Activated naive CD4-positive, alpha-beta T cell treated with anti-CD3 and anti-CD28 coated beads, Interleukin-2, amount 50 U/mL, for 72 hours (primary cell): ENCODE measurements at regions not wholly inside any gene's neighbourhood (a gene's known extent, or its start where the extent isn't known, plus 50 kb on each side); places are given as distances from the start of the nearest gene placed in this dataset.
"Not testable (repeated sequence)": the region's sequence is repeated elsewhere in the genome, so short reads cannot be mapped to it uniquely, and the experiment has no call there.

ENCODE experiments used
- ATAC-seq, 2 donors: fragments of 150-1000 bp; cut with Tn5 transposase; 2 replicates each; pipeline ENCODE4 v1.10.0; 2021; ENCODE audit warnings: mild to moderate bottlenecking in 2 of 2, moderate library complexity in 2 of 2
- DNase-seq, 2 donors: peaks; one replicate each; pipeline ENCODE4 v3.0.0; 2021 to 2022; ENCODE audit warnings: low spot score in 2 of 2
- H3K27ac Mint-ChIP-seq, 2 donors: one replicate each; pipeline ENCODE4 v1.8.0; 2022; ENCODE audit warnings: mild to moderate bottlenecking in 2 of 2, mixed read lengths in 2 of 2
- H3K36me3 Mint-ChIP-seq, 2 donors: one replicate each; pipeline ENCODE4 v1.8.0; 2022; ENCODE audit warnings: mixed read lengths in 2 of 2
- H3K9me3 Mint-ChIP-seq, 2 donors: one replicate each; pipeline ENCODE4 v1.8.0; 2022; ENCODE audit warnings: mixed read lengths in 2 of 2

DNA sequence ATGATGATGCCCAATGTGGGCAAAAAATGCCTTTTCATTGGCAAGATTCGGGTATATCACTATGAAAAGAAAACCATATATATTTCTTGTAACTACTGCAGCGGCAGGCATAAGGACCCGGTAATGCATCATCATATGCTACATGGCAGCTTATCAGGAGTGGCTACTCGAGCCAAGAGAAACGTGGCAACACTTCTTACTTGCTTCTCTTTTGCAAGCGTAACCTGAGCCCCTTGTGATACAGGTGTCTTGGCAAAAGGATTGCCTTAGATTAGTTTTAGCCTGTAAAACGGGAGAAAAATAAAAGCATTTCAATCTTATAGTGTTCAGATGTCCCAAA is 280.3 kb downstream of the SPRY1 start:
- Mint-ChIP-seq H3K9me3 (peaks cover 4 to 9% of the 10 kb centered on the region in 2 donors), H3K27ac (no peak overlapping the region)
- no peak for ATAC-seq

DNA sequence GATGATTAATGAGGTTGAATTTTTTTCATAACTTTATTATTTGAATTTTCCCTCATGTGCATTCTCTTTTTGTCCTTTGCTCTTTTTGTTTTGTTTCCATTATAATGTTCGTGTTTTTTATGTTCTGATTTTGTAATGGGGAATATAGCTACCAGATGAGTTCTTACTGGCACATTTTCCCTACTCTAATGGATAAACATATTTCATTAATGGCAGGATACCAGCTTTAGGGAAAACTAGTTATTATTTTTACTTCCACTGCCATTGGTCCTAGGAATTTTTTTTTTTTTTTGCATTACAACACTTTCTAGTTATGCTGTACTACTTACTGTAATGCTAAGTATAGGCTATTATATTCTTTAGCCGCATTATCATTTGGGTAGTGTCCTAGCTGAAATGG is 286.3 kb downstream of the SPRY1 start:
- no peak overlapping the region for H3K27ac Mint-ChIP-seq
- peaks cover 0 to 17% of the 10 kb centered on the region in 2 donors for H3K9me3 Mint-ChIP-seq
- ATAC-seq (no peak), DNase-seq (no peak)
- H3K36me3 Mint-ChIP-seq: peaks cover 0 to 9% of the 10 kb centered on the region in 2 donors

More for the DNA sequence above, 280.3 kb downstream of the SPRY1 start:
- H3K36me3 Mint-ChIP-seq: peaks cover 6 to 7% of the 10 kb centered on the region in 2 donors
- DNase-seq: no peak

DNA sequence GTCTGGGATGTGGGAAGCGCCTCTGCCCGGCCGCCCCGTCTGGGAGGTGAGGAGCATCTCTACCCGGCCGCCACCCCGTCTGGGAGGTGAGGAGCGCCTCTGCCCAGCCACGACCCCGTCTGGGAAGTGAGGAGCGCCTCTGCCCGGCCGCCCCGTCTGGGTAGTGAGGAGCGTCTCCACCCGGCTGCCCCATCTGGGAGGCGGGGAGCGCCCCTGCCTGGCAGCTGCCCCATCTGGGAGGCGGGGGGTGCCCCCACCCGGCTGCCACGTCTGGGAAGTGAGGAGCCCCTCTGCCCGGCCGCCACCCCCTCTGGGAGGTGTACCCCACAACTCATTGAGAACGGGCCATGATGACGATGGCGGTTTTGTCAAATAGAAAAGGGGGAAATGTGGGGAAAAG is 288.3 kb downstream of the SPRY1 start:
- DNase-seq, ATAC-seq, H3K27ac Mint-ChIP-seq: not testable (repeated sequence)
- H3K9me3 Mint-ChIP-seq: peaks cover 0 to 25% of the 10 kb centered on the region in 2 donors
- peaks cover 0 to 18% of the 10 kb centered on the region in 2 donors for H3K36me3 Mint-ChIP-seq

DNA sequence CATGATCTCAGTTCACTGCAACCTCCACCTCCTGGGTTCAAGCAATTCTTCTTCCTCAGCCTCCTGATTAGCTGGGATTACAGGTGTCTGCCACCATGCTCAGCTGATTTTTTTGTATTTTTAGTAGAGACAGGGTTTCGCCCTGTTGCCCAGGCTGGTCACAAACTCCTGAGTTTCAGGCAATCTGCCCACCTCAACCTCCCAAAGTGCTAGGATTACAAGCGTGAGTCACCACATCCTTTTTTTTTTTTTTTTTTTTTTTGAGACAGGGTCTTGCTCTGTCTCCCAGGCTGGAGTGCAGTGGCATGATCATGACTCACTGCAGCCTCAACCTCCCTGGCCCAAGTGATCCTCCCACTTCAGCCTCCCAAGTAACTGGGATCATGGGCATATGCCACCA is 298.9 kb downstream of the SPRY1 start:
- not testable (repeated sequence) for H3K36me3 Mint-ChIP-seq, H3K9me3 Mint-ChIP-seq, DNase-seq, H3K27ac Mint-ChIP-seq, ATAC-seq

DNA sequence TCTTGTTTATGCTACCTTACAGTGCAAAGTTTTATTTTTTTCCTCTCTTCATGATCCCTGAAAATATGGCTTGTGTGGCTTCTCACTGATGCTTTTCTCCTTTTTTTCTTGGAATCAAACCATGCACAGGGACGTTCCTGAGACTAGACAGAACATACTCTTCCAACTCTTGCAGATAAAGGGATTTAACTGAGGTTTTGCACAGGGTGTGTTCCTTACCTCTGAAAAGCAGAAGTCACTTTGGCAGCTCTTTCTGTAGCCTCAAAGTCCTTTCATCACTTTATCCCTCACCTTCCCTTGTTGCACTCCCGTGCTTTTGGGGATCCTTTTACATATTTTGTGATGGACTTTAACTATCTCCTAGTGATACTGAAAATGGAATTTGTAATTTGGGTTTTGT is 300.1 kb downstream of the SPRY1 start:
- Mint-ChIP-seq H3K27ac (no peak overlapping the region), H3K9me3 (no peaks in the 10 kb centered on the region)

DNA sequence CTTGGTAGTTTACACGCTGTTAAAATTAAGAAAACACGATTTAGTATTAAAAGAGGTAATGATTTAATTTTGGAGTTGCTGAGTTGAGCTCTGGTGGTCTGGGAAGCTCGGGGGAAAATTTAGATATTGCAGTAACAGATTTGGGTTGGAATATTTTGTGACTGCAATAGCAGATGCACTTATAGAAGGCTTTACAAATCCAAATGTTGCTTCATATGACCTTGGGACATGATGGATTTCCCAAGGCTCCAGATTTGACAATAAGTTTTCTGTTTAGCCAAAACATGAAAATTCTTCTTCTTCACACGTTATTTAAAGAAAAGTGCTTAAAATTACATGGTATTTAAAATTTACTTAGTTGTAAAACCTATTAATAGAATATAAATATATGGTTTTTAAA is 302.0 kb downstream of the SPRY1 start:
- DNase-seq: no peak
- H3K9me3 Mint-ChIP-seq: no peaks in the 10 kb centered on the region
- no peak for ATAC-seq
- no peaks in the 10 kb centered on the region for H3K36me3 Mint-ChIP-seq
- no peak overlapping the region for H3K27ac Mint-ChIP-seq

More for the DNA sequence above, 300.1 kb downstream of the SPRY1 start:
- ATAC-seq (no peak), DNase-seq (no peak)
- no peaks in the 10 kb centered on the region for H3K36me3 Mint-ChIP-seq

DNA sequence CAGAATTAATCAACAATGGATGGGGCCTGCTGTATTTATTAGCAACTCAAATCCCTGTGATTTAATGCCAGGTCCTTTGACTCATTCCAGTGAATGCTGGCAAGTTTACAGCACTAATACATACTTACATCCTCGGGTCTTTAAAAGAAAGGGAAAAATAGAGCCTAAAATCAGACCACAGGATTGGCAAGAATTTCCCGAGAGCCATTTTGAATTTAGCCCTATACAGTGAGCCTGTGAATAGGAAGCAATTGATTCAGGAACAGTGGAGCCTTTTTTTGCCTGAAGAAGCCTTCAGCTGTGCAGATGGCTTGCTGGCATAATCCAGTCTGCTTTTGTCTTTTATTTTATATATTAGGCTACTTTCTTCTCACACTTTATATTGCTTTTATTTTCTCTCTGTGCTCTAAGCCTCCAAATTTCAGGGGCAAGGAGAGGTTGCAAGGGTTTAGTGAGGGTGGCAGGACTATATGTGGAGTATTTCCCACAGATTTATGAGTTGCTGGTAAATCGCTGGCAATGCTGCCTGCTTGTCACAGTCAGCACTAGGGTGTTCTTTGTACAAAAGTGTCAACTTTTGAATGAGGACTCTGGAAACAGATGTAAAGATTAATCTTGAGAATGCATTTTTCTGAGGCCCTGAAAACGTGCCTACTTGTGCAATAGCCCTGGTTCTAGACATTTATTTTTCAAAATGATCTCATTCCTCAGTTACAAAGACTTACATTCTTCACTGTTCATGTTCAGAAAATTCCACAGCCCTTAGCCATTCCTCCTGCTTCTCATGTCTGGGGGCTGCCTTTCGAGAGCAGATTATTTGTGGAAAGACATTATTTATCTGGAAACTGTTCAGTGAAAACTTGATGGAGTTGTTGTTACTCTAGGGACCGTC is 303.5 kb downstream of the SPRY1 start:
- H3K9me3 Mint-ChIP-seq: no peaks in the 10 kb centered on the region
- no peak overlapping the region for H3K27ac Mint-ChIP-seq
- no peak for ATAC-seq
- H3K36me3 Mint-ChIP-seq: no peaks in the 10 kb centered on the region
- no peak for DNase-seq

DNA sequence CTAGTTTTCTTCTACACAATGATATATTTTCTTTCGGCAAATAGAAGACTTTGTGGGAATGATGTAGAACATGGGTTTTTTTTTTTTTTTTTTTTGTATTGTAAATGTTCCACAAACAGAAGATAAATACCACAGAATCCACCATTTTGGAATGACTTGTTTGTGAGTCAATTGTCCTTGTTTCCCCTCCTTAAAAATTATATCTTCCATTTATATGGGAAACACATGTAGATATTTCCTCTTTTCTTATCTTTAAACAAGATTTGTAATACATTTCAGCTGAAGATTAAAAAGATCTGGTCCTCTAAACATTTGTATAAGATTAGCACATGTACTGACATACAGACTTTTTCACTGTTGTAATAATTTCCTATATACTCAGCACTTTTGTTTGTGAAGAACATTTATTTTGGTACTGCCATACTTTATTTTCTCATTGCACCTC is 304.6 kb downstream of the SPRY1 start:
- ATAC-seq: no peak
- no peaks in the 10 kb centered on the region for H3K9me3 Mint-ChIP-seq
- no peaks in the 10 kb centered on the region for H3K36me3 Mint-ChIP-seq
- DNase-seq: no peak
- H3K27ac Mint-ChIP-seq: no peak overlapping the region

DNA sequence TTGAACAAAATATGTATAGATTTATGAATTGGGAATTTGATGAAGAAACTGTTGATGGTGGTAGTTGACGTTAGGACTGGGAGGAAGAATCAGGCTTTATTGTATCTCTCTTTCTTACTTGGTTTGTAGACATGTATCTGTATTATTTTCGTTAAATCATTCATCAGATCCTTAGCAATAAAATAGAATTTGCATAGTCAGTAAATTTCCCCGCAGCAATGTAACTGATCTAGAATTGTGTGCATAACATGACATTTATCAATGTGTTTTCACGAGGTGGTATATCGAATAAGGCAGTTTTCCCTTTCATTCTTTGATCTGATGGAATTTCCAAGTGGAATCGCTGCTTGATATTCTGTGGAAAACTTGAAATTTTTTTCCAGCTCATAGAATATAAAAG is 308.8 kb downstream of the SPRY1 start:
- no peak overlapping the region for H3K27ac Mint-ChIP-seq
- DNase-seq (no peak), ATAC-seq (no peak)
- peaks cover 0 to 13% of the 10 kb centered on the region in 2 donors for H3K36me3 Mint-ChIP-seq
- peaks cover 9 to 12% of the 10 kb centered on the region in 2 donors for H3K9me3 Mint-ChIP-seq

DNA sequence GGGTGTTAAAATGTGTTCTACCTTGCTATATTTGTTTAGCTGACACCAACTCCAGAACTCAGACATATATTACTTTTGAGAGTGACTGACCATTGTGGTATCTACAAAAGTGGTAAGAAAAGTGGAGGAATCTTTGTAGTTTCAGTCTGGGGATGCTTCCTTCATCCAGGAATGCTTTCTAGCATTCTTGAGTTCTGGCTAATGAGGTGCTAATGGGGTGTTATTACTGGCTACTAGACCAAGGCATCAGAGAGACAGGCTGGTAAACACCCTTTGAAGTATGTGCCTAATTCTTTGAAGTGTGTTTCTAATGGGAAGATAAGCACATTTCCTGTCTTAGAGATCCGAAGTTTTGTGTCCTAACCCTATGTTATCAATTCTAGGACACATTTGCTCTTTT is 310.4 kb downstream of the SPRY1 start:
- DNase-seq (no peak), ATAC-seq (no peak)
- Mint-ChIP-seq H3K36me3 (peaks cover 0 to 13% of the 10 kb centered on the region in 2 donors), H3K9me3 (peaks cover 9 to 12% of the 10 kb centered on the region in 2 donors), H3K27ac (no peak overlapping the region)

DNA sequence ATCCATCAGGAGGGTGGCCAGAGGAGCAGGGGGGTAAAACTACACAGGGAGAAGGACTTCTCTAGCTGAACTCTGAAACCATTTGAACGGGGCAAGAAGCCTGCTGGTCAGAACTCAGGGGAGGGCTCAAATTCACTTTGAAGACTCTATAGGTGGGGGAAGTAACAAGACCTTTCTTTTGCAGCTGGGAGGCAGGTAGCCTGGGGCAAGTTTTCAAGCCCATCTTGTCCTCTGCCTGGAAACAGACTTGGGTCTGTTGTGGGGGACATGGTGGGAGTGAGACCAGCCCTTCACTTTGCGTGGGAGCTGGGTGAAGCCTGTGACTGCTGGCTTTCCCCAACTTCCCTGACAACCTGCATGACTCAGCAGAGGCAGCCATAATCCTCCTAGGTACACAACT is 312.3 kb downstream of the SPRY1 start:
- ATAC-seq: no peak
- peaks cover 0 to 13% of the 10 kb centered on the region in 2 donors for H3K36me3 Mint-ChIP-seq
- DNase-seq: no peak
- peaks cover 14 to 18% of the 10 kb centered on the region in 2 donors for H3K9me3 Mint-ChIP-seq
- no peak overlapping the region for H3K27ac Mint-ChIP-seq

DNA sequence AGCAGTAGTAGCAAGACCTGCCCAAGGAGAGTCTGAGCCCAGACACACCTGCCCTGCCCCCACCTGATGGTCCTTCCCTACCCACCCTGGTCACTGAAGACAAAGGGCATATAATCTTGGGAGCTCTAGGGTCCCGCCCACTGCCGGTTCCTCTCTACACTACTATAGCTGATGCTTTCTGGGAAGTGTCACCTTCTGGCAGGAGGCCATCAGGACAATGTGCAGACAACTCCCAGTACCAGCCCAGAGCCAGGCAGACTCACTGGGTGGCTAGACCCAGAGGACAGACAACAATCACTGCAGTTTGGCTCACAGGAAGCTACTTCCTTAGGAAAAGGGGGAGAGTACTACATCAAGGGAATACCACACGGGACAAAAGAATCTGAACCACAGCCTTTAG is 312.7 kb downstream of the SPRY1 start:
- no peak for DNase-seq
- peaks cover 17 to 18% of the 10 kb centered on the region in 2 donors for H3K9me3 Mint-ChIP-seq
- H3K36me3 Mint-ChIP-seq: peaks cover 0 to 13% of the 10 kb centered on the region in 2 donors

DNA sequence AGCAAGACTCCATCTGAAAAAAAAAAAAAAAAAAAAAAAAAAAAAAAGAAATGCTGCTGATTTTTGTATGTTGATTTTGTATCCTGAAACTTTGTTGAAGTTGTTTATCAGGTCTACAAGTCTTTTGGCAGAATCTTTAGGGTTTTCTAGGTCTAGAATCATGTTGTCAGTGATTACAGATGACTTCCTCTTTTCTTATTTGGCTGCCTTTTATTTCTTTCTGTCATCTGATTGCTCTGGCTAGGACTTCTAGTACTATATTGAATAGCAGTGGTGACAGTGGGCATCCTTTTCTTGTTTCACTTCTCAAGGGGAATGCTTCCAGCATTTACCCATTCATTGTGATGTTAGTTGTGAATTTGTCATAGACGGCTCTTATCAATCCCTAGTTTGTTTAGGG is 334.4 kb downstream of the SPRY1 start:
- DNase-seq: no peak
- Mint-ChIP-seq H3K27ac (no peak overlapping the region), H3K9me3 (peaks cover 3 to 4% of the 10 kb centered on the region in 2 donors), H3K36me3 (no peaks in the 10 kb centered on the region)
- no peak for ATAC-seq

More for the DNA sequence above, 312.7 kb downstream of the SPRY1 start:
- ATAC-seq: no peak
- no peak overlapping the region for H3K27ac Mint-ChIP-seq

DNA sequence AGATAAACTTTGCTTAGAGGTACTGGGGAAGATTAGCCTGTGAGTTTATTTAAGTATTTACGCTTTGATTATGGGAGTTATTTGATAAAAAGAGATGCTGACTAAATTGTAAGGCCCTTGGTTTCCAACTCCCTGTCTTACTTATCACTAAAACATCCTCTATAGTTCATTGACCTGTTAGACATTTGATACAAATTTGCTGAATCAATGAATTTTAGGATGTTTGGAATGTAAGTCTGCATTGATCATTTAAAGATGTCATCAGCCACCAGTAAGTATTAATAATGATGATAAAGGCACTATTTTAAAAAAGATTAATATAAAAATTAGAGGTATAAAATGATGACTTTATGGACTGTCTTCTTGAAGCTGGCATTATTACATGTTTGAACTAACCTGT is 340.6 kb downstream of the SPRY1 start:
- H3K36me3 Mint-ChIP-seq: no peaks in the 10 kb centered on the region

DNA sequence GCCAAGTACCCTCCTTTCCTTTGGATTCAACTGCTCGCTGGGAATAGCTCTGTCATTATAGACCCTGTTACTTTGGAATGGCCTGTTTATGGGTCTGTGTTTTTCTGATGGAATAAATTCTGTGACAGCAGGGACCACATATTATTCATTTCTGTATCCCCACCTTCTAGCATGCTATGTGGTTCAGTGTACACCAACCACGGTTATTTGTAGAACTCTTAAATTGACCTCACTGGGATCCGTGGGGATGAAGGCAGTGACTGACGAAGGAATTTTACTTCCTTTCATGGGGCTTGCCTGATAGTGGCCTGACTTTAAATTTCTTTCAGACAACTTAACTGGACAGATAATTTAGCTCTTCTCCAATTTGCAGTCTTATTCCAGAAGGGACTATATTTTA is 343.2 kb downstream of the SPRY1 start:
- Mint-ChIP-seq H3K27ac (no peak overlapping the region), H3K36me3 (no peaks in the 10 kb centered on the region), H3K9me3 (peaks cover 0 to under 1% of the 10 kb centered on the region in 2 donors)
- no peak for ATAC-seq
- DNase-seq: no peak

More for the DNA sequence above, 340.6 kb downstream of the SPRY1 start:
- ATAC-seq: no peak
- DNase-seq: no peak
- Mint-ChIP-seq H3K27ac (no peak overlapping the region), H3K9me3 (peaks cover 3 to 4% of the 10 kb centered on the region in 2 donors)

DNA sequence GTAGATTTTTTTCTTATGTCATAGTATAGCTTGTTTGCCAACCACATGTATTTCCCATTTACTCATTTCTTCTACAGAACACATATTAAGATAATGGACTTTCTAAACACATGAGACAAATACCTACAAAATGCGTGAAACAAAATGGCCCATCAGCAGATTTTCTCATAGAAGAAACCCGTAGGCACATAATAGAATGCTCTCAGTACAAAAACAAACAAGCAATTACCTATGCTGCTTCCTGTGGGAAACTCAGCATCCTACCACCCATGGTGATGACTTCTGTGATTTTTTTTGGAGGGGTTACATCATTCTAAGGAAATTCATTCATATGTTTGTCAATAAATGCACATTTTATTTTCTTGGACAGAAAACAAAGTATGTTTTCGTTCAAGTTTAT is 343.6 kb downstream of the SPRY1 start:
- ATAC-seq: no peak
- DNase-seq: no peak
- Mint-ChIP-seq H3K36me3 (no peaks in the 10 kb centered on the region), H3K27ac (no peak overlapping the region), H3K9me3 (no peaks in the 10 kb centered on the region)

DNA sequence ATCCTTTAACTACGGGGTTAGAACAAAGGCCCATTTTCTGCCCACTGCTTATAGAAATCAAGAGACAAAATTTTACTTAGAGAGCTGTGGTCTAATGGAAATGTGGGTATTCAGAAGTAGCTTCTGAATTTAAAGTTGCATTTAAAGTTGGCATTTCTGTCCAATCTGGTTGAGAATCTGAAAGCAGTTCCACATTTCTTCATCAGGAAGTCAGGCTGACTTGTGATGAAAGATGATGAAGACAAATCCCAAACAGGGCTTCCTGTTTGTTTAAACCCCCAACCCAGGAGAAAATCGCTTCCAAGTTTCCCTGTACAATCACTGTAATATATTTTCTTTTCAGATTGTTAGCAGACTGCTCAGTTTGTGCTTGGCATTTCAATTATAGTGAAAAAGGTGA is 345.3 kb downstream of the SPRY1 start:
- Mint-ChIP-seq H3K9me3 (no peaks in the 10 kb centered on the region), H3K36me3 (no peaks in the 10 kb centered on the region), H3K27ac (no peak overlapping the region)
- no peak for ATAC-seq
- no peak for DNase-seq

DNA sequence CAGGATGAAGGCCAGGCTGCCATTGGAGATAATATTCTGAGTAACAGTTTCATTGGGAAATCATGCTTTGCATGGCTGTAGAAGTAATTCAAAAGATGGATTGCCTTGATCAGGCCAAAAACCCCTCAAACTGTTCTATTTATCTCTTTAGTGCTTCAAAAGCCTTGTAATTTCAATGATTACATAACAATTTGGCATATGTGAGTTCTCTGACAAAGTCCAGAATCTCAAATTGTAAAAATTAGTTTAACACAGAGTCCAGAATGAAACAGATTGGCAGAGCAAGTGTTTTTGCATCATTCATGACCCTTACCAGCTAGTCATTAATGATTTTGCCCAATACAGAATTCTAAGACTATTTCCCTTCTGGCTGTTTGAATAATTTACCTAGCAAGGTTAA is 347.3 kb downstream of the SPRY1 start:
- DNase-seq: no peak
- Mint-ChIP-seq H3K9me3 (no peaks in the 10 kb centered on the region), H3K36me3 (no peaks in the 10 kb centered on the region), H3K27ac (no peak overlapping the region)
- no peak for ATAC-seq
